WTC11 (cell line): ENCODE measurements at regions not wholly inside any gene's neighbourhood (a gene's known extent, or its start where the extent isn't known, plus 50 kb on each side); places are given as distances from the start of the nearest gene placed in this dataset.

Source experiments
- ATF1 ChIP-seq: sonication (generic); formaldehyde crosslinking; IDR thresholded peaks from 2 replicates; pipeline ENCODE4 v1.8.1; 2023; ENCODE audit warnings: mild to moderate bottlenecking, moderate library complexity, missing genetic modification reagents
- NFE2L1 ChIP-seq: sonication (generic); formaldehyde crosslinking; IDR thresholded peaks from 2 replicates; pipeline ENCODE4 v1.8.1; 2023; ENCODE audit warnings: missing genetic modification reagents
- TP53 ChIP-seq: sonication (generic); formaldehyde crosslinking; IDR thresholded peaks from 2 replicates; pipeline ENCODE4 v1.8.1; 2023; ENCODE audit warnings: mild to moderate bottlenecking, missing genetic modification reagents
- TF ChIP-seq, protein P1 (sequence below): fragments of 200-600 bp; IDR thresholded peaks from 2 replicates; pipeline ENCODE4 v1.8.0; 2022; ENCODE audit warnings: antibody characterized with exemption

DNA sequence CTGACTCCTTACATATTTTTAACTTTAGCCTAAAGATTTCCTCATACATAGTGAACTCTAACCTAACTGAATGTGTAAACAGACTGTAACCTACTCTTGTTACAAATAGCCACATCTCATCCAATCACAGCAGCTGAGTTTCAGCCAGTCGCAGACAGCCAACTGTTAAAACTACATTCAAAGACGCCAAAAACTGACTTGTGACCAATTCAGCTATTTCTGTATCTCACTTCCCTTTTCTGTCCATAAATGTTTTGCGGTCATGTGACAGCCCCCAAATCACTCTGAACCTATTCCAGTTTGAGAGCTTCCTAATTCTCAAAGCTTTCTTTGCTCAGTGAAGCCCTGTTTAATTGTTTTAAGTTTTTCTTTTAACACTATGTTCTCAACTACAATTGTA lies 2731.9 kb downstream of the ARAP2 start:
- TF ChIP-seq ATF1 (CRISPR knock-in tag) (no peak), NFE2L1 (CRISPR knock-in tag) (no peak), TP53 (CRISPR knock-in tag) (no peak)
- TF ChIP-seq, protein P1, sequence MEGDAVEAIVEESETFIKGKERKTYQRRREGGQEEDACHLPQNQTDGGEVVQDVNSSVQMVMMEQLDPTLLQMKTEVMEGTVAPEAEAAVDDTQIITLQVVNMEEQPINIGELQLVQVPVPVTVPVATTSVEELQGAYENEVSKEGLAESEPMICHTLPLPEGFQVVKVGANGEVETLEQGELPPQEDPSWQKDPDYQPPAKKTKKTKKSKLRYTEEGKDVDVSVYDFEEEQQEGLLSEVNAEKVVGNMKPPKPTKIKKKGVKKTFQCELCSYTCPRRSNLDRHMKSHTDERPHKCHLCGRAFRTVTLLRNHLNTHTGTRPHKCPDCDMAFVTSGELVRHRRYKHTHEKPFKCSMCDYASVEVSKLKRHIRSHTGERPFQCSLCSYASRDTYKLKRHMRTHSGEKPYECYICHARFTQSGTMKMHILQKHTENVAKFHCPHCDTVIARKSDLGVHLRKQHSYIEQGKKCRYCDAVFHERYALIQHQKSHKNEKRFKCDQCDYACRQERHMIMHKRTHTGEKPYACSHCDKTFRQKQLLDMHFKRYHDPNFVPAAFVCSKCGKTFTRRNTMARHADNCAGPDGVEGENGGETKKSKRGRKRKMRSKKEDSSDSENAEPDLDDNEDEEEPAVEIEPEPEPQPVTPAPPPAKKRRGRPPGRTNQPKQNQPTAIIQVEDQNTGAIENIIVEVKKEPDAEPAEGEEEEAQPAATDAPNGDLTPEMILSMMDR = no peak
